Ovary (tissue), 7 donors: ENCODE measurements at regions not wholly inside any gene's neighbourhood (a gene's known extent, or its start where the extent isn't known, plus 50 kb on each side); places are given as distances from the start of the nearest gene placed in this dataset.

ENCODE experiments used
- DNase-seq, 5 donors: peaks; one replicate each; pipeline ENCODE4 v3.0.0-alpha.2; 2019 to 2020
- H3K27ac ChIP-seq, 2 donors: fragments of 200-600 bp; one replicate each; pipeline versions ENCODE4 v1.5.1 to v1.8.0; 2019 to 2022
- H3K27me3 ChIP-seq: fragments of 200-600 bp; one replicate; pipeline ENCODE4 v1.8.0; 2022
- H3K36me3 ChIP-seq: fragments of 200-600 bp; sonication (generic); one replicate; pipeline ENCODE4 v1.5.1; 2019
- H3K4me1 ChIP-seq: one replicate; pipeline ENCODE4 v1.8.1; 2013; ENCODE audit warnings: mild to moderate bottlenecking, moderate library complexity; ENCODE audit not compliant: insufficient read depth
- H3K4me3 ChIP-seq: fragments of 200-600 bp; sonication (generic); one replicate; pipeline ENCODE4 v1.5.1; 2017
- H3K9me3 ChIP-seq, 2 donors: fragments of 200-600 bp in 1 of 2; sonication (generic) in 1 of 2; one replicate each; pipeline versions ENCODE4 v1.5.1 to v1.8.1; 2013 to 2019; ENCODE audit warnings: mild to moderate bottlenecking in 1 of 2, moderate library complexity in 1 of 2
- EP300 ChIP-seq: sonication (generic); formaldehyde crosslinking; IDR thresholded peaks from one replicate; pipeline ENCODE4 v1.6.1; 2017; ENCODE audit warnings: antibody characterized with exemption
- POLR2A ChIP-seq: fragments of 450-650 bp; IDR thresholded peaks from one replicate; pipeline ENCODE4 v1.6.1; 2017; ENCODE audit warnings: antibody characterized with exemption, mild to moderate bottlenecking, moderate library complexity
- WGBS, 3 donors: extraction: QIAGEN DNeasy Blood & Tissue Kit in 1 of 3; methylation state at CpG; one replicate each; pipeline versions ENCODE4 v1.1.5 to v1.1.7; 2013 to 2017; 5-methylcytosine and 5-hydroxymethylcytosine counted together
- intact Hi-C, 4 donors: fragments of 100-400 bp; cut with DNase I; formaldehyde crosslinking; loops; one replicate each; pipeline versions ENCODE4 v1.11.0 to v1.15.1; 2022 to 2023
- TF ChIP-seq, protein P1 (sequence below), 3 donors: fragments of 450-650 bp in 2 of 3; fragments of 200-600 bp in 1 of 3; IDR thresholded peaks; one replicate each; pipeline versions ENCODE4 v1.5.1 to v1.8.0; 2016 to 2022; ENCODE audit warnings: antibody characterized with exemption in 3 of 3, mild to moderate bottlenecking in 1 of 3
- donor health status: DM: no; HTN: no; CAD: no; lungs with moderate emphysema.
- donor health status: DM: no; HTN: no; CAD: no.
- donor health status: Bipolar disorder and iron deficiency.
- donor health status: DM: no; HTN: no; CAD: no.
- donor health status: DM: yes; HTN: yes; CAD: no.

DNA sequence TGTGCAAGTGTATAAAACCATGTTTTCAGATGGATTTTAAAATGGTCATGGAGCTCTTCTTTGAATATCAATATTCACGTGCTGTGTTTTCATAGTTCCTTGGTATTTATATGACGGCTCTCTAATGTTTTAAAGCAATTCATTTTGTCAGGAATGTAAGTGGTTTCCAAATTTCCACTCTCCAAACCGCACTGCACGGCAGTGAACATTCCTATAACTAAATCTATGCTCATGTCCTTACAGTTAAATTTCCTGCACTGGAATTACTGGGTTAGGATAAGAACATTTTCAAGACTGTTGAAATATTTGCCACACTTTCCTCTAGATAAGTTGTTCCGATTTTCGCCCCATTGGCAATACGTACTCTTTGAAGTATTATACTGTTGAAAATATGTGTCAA is 398.9 kb downstream of the PMP22 start:
- 85 to 87% (median 86%) methylated on average over 7 of the region's 7 CpGs for WGBS, 3 donors
- H3K4me3 ChIP-seq = no peak overlapping the region

DNA sequence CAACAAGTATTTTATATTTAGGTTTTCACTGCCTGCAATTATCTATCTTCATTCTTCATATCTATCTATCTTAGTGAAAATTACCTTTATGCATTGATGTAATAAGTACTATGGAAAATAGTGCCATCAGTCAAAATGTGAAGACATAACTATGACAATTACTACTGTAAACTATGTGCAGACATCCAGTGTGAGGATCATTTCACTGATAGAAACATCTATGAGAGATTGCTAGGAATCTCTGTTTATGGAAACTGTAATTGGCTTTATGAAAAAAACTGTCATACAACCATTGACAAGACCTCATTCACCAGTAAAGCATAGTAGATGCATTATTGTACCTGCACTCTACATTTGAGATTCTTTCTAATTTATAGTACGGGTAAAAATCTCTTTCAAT is 401.0 kb downstream of the PMP22 start:
- no peak overlapping the region for H3K4me3 ChIP-seq
- H3K27me3 ChIP-seq = no peaks in the 10 kb centered on the region
- intact Hi-C loops = no loop called here
- 0 to 2% (median 0%) methylated on average over 1 of the region's 1 CpG for WGBS, 3 donors
- no peak overlapping the region for H3K27ac ChIP-seq
- no peak for TF ChIP-seq POLR2A
- TF ChIP-seq EP300 = no peak
- TF ChIP-seq, protein P1, sequence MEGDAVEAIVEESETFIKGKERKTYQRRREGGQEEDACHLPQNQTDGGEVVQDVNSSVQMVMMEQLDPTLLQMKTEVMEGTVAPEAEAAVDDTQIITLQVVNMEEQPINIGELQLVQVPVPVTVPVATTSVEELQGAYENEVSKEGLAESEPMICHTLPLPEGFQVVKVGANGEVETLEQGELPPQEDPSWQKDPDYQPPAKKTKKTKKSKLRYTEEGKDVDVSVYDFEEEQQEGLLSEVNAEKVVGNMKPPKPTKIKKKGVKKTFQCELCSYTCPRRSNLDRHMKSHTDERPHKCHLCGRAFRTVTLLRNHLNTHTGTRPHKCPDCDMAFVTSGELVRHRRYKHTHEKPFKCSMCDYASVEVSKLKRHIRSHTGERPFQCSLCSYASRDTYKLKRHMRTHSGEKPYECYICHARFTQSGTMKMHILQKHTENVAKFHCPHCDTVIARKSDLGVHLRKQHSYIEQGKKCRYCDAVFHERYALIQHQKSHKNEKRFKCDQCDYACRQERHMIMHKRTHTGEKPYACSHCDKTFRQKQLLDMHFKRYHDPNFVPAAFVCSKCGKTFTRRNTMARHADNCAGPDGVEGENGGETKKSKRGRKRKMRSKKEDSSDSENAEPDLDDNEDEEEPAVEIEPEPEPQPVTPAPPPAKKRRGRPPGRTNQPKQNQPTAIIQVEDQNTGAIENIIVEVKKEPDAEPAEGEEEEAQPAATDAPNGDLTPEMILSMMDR (IDR thresholded peaks at IDR 0.05) = no peak
- no peaks in the 10 kb centered on the region for H3K9me3 ChIP-seq
- no peak for DNase-seq
- no peaks in the 10 kb centered on the region for H3K4me1 ChIP-seq
- H3K36me3 ChIP-seq = no peaks in the 10 kb centered on the region

More for the DNA sequence above, 398.9 kb downstream of the PMP22 start:
- TF ChIP-seq, protein P1 (IDR thresholded peaks at IDR 0.05) = no peak
- H3K36me3 ChIP-seq = no peaks in the 10 kb centered on the region
- no peaks in the 10 kb centered on the region for H3K27me3 ChIP-seq
- no peak overlapping the region for H3K27ac ChIP-seq
- no peak for DNase-seq
- H3K4me1 ChIP-seq = no peaks in the 10 kb centered on the region
- intact Hi-C loops = no loop called here
- no peaks in the 10 kb centered on the region for H3K9me3 ChIP-seq

DNA sequence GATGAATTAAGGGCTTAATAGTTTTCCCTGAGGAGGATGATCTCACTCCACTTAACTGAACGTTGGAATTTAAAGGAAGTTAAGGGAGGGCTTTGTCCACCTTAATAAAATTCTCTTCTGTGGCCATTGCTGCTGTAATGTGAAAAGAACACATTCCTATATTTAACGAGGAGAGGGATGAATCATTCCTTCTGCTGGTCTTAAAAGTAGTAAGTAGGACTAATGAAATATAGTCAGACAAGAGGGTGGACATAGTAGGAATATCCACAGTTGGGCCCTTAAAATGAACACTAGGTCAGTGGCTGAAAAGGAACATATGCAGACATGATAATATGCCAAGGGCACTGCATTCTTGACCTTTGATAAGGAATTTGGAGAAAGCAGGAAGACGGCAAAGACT is 405.6 kb downstream of the PMP22 start:
- Histone ChIP-seq H3K36me3 (no peaks in the 10 kb centered on the region), H3K4me1 (no peaks in the 10 kb centered on the region), H3K9me3 (no peaks in the 10 kb centered on the region), H3K27ac (no peak overlapping the region), H3K27me3 (no peaks in the 10 kb centered on the region), H3K4me3 (no peak overlapping the region)
- WGBS, 3 donors = 6 to 13% (median 12%) methylated on average over 3 of the region's 3 CpGs
- TF ChIP-seq POLR2A (no peak), EP300 (no peak)
- TF ChIP-seq, protein P1 (IDR thresholded peaks at IDR 0.05) = no peak
- intact Hi-C loops = no loop called here
- no peak for DNase-seq

DNA sequence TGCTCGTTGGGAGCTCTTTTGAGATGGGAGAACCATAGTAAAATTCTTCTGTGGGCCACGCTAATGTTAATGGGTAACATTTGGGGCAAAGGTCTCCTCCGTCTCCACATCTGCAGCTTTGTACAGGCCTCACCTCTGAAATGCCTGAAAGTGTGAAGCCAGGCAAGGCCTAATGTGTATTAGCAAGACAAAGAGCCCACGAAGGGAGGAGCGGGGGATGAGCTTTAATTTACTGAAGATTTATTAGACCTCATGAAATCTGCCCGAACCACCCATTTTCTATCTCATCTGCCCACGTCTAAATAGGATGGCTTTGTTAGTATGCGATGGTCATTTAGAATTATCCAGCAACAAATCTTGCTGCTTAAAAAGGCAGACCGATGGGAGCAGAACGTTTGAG is 408.9 kb downstream of the PMP22 start:
- Histone ChIP-seq H3K9me3 (no peaks in the 10 kb centered on the region), H3K27me3 (no peaks in the 10 kb centered on the region), H3K27ac (no peak overlapping the region), H3K4me3 (no peak overlapping the region), H3K36me3 (no peaks in the 10 kb centered on the region), H3K4me1 (no peaks in the 10 kb centered on the region)
- no peak for DNase-seq
- TF ChIP-seq POLR2A = no peak
- TF ChIP-seq EP300 = no peak
- TF ChIP-seq, protein P1 (IDR thresholded peaks at IDR 0.05) = no peak
- WGBS, 3 donors = 44 to 60% (median 53%) methylated on average over 10 of the region's 10 CpGs
- intact Hi-C loops = no loop called here

DNA sequence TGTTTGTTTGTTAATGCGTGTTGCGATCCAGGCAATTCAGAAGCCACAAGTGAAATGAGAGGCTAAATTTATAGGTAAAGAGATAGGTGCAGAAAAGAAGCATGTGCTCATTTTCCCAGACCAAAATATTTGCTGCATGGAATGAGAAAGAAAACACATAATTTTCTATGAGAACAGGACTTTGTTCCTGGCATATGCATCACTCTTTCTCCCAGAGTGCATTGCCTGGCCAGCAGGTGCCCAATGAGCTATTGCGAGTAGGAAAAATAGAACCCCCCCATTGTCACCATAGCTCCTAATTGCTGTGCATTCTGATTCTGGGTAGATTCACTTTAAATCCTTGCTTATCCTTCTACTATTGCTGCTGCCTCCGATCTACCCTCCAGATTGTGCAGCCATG is 410.4 kb downstream of the PMP22 start:
- 88 to 96% (median 91%) methylated on average over 4 of the region's 4 CpGs for WGBS, 3 donors
- intact Hi-C loops = no loop called here
- no peaks in the 10 kb centered on the region for H3K4me1 ChIP-seq
- H3K36me3 ChIP-seq = no peaks in the 10 kb centered on the region
- H3K4me3 ChIP-seq = no peak overlapping the region
- H3K9me3 ChIP-seq = no peaks in the 10 kb centered on the region
- H3K27me3 ChIP-seq = no peaks in the 10 kb centered on the region
- no peak for TF ChIP-seq EP300
- TF ChIP-seq, protein P1 (IDR thresholded peaks at IDR 0.05) = no peak
- TF ChIP-seq POLR2A = no peak
- no peak for DNase-seq
- no peak overlapping the region for H3K27ac ChIP-seq
